Erythroblast (primary cell): ENCODE measurements at regions not wholly inside any gene's neighbourhood (a gene's known extent, or its start where the extent isn't known, plus 50 kb on each side); places are given as distances from the start of the nearest gene placed in this dataset.
"Not testable (repeated sequence)": the region's sequence is repeated elsewhere in the genome, so short reads cannot be mapped to it uniquely, and the experiment has no call there.

Experiments used
- DNase-seq, 2 experiments: peaks; one replicate each; lab custom pipeline; 2025; lab: John Stamatoyannopoulos, UW
- GATA1 ChIP-seq: IDR thresholded peaks from 2 replicates; pipeline ENCODE4 v1.6.1; 2011; ENCODE audit warnings: low read depth, mild to moderate bottlenecking, control low read depth, low read length, moderate library complexity
- POLR2A ChIP-seq: IDR thresholded peaks from 2 replicates; pipeline ENCODE4 v1.6.1; 2011; ENCODE audit warnings: mild to moderate bottlenecking, low read length

DNA sequence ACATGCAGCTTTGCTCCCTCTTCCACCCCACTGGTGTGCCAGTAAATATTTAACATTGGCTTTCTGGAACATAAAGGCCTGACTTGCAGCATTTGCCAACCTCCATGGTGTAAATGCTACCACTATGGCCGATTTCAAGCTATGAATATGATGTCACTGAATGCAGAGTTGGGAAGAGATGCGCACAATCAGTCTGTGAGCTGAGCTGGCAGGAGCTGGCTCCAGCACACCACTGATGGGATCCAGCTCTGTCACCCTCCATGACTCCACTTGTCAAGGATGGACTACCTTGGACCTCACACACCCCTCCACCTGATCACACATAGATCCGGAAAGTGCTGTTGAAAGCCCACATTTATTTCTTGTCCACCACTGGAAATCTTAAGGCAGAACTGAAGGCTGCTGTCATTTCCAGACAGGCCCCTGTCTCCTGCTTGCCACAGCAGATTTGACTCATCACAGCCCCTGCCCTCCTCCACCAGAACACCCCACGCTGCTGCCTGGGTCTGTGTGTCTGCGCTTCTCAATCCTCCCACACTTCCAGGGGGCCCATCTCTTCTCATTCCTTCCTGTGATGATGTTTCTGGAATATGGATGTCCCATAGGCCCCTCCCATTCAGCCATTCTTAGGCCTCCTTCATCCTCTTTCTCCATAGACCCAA is 82.2 kb upstream of the BCAR3 start:
- TF ChIP-seq POLR2A, result no peak
- no peak for TF ChIP-seq GATA1
- no peak for DNase-seq

- peak; percentile 5 to 29 for DNase-seq
Measured at GRCh38 chr1:93758842-93759515, 77.3 kb upstream of the BCAR3 start.

DNA sequence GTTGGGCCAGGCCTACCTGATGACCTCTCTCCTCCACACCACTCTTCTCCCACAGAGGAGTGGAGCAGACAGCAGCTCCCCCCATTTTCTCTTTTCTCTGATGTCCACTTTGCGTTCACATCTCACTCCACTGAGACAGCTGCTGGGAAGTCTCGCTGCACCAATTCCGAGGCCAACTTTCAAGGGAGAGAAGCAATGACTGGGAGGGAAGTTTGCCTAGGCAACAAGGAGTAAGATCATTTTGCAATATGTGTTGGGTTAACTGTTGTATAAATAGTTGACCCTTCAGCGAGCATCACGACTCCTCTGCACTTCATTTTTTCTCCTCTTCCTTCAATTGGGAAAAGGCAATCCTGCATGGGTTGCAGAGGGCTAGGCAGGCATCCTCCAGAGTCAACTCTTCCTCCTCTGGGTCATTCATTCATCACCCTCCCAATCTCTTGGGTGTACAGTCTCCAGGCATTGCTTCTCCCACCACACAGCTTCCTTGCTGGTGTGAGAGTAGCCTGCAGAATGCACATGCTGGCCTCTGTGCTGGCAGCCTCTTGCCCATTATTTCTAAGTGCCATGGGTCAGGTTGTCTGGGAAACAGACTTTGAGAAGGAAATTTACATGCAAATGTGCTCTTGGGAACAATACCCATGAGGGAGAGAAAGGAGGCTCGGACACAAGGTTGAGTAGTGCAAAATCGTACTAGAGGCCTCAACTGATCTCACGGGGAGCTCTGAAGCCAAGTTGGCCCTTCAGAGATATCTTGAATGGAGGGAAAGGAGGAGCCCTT is 75.8 kb upstream of the BCAR3 start:
- no peak for DNase-seq
- TF ChIP-seq GATA1 (no peak), POLR2A (no peak)

More at GRCh38 chr1:93758842-93759515, 77.3 kb upstream of the BCAR3 start:
- no peak for TF ChIP-seq POLR2A
- TF ChIP-seq GATA1, result no peak

DNA sequence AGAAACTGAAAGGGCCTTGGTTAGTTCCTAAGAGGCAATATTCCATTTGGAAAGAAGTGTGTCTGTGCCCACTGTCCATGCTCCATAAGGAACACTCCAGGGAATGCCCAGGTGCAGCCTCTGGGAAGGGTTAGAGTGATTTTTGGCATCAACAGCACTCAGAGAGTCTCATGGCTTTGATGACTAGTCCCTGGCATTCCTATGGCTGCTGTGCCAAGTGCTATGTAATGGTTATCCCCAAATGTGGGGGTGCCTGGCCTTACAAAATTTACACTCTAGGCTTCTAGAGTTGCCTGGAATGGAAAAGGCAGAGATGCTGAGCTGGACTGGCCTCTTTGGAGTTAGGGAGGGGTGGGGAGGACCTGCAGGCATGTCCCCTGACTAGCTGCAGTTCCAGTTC is 75.0 kb upstream of the BCAR3 start:
- DNase-seq, result no peak
- no peak for TF ChIP-seq GATA1
- no peak for TF ChIP-seq POLR2A

DNA sequence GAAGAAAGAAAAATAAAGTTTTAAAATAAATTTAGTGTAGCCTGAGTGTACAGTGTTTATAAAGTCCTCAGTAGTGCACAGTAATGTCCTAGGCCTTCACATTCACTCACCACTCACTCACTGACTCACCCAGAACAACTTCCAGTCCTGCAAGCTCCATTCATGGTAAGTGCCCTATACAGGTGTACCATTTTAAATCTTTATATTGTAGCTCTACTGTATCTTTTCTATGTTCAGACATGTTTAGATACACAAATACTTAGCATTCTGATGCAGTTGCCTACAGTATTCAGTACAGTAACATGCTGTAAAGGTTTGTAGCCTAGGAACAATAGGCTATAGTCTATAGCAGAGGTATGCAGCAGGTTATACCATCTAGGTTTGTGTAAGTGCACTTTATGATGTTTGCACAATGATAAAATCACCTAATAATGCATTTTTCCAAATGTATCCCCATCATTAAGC is 73.6 kb upstream of the BCAR3 start:
- DNase-seq, result not testable (repeated sequence)

DNA sequence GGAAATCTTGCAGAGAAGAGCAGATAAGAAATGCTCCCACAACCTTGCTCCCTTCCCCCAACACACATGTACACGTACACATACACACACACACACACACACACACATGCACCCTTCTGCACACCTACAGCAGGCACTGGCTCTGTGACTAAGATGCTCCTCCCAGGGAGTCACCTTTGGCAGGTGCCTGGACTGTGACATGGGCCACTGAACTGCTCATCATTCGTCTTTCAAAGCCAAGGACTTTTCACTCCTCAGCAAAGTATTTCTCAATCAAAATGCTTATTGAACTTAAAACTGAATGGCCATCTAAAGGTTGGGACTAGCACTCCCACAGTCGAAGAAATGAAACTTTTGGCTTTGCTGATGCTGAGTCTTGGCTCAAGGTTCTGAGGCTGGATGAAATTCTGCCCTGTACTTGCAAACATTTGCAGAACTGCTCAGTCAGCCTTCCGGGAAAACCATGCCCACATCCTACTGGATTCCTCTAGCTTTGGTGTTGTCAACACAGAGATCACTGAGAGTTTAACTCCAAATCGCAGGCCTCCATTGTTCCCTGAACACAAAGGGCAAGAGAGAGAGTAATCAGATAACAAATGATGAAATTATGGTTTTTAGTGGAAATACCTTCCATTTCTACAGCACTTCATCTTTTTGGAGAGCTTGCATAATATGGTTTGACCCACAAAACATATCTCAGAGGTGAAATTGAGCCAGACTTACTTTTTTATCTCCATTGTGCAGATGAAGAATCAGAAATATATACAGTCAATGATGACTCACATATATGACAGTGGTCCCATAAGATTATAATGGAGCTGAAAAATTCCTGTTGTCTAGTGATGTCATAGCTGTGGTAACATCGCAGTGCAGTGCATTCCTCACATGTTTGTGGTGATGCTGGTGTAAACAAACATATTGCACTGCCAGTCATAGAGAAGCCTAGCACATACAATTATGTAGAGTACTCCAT is 72.4 kb upstream of the BCAR3 start:
- peak; percentile 5 to 11 for DNase-seq
- TF ChIP-seq POLR2A (no peak), GATA1 (no peak)

- DNase-seq, result no peak
- TF ChIP-seq GATA1, result no peak
- no peak for TF ChIP-seq POLR2A
Measured at GRCh38 chr1:93751377-93752250, 70.0 kb upstream of the BCAR3 start.

- no peak for DNase-seq
- TF ChIP-seq GATA1 (no peak), POLR2A (no peak)
Measured at GRCh38 chr1:93750955-93751354, 69.3 kb upstream of the BCAR3 start.

- TF ChIP-seq POLR2A (no peak), GATA1 (no peak)
- DNase-seq, result no peak
Measured at GRCh38 chr1:93749894-93750301, 68.3 kb upstream of the BCAR3 start.

DNA sequence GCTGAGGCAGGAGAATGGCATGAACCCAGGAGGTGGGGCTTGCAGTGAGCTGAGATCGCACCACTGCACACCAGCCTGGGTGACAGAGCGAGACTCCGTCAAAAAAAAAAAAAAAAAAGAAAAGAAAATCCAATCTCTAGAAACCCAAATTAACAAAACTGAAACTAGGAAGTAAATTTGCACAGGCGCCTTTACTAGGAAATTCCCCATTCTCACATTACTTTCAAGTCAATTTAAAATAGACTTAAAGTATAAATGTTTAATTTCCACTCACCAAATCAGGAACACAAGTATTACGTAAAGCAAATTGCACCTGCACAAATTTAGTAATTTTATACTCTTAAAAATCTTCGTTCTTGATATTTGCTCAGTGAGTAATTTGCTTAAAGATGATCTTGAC is 67.8 kb upstream of the BCAR3 start:
- DNase-seq, result no peak
- TF ChIP-seq POLR2A, result no peak
- no peak for TF ChIP-seq GATA1

DNA sequence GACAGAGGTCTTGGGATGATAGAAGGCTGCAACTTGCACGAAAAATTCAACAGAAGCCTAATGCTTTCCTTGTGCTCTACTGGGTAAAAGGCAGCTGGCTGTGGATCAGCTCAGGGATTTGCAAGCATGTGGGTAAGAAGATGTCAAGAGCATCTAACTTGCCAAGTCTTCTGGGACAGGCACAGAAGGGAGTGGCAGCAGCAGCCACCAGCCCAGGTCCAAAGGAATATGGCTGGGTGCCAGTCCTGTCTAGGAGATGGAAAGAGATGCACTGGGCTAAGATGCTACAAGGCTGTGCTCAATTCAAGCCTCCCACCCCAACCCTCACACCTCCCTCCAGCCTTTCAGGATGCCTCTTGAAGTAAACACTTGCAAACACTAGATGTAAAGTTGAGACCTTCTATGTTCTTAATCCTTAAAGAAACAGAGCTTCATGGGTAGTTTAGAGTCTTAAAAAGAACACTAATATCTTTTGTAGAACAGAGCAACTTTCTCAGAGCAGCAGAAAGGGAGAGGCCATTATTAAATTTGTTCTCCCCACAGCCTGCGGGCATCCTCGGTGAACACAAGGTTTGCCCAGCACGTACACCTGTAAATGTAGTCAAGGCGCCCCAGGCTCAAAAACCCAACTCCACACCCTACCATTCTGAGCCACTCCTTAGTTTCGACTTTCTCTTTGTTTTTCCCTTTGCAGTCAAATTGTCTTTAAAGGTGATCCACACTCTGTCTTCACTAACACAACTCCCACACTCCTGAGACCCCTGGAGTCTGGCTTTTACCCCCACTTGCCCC is 64.6 kb upstream of the BCAR3 start:
- TF ChIP-seq POLR2A (no peak), GATA1 (no peak)
- DNase-seq, result no peak

GRCh38 chr1:93744299-93744988 is 62.8 kb upstream of the BCAR3 start:
- DNase-seq, result no peak
- TF ChIP-seq POLR2A (no peak), GATA1 (no peak)
